Body of pancreas (tissue), 4 donors: ENCODE measurements at regions not wholly inside any gene's neighbourhood (a gene's known extent, or its start where the extent isn't known, plus 50 kb on each side); places are given as distances from the start of the nearest gene placed in this dataset.

Source experiments
- CTCF ChIP-seq, 7 experiments: fragments of 450-650 bp in 4 of 7; fragments of 200-600 bp in 3 of 7; sonication (generic) in 3 of 7; IDR thresholded peaks; one replicate each; pipeline ENCODE4 v1.5.1; 2016 to 2019; ENCODE audit warnings: antibody characterized with exemption in 7 of 7
- POLR2A ChIP-seq, 3 donors: fragments of 450-650 bp; IDR thresholded peaks; one replicate each; pipeline ENCODE4 v1.6.1; 2016; ENCODE audit warnings: antibody characterized with exemption in 3 of 3, mild to moderate bottlenecking in 2 of 3

- TF ChIP-seq CTCF (IDR thresholded peaks at IDR 0.05) (no peak), POLR2A (IDR thresholded peaks at IDR 0.05) (no peak)
Measured at GRCh38 chr1:29645586-29645985, 409.3 kb downstream of the PTPRU start.
